ENCODE measurements at regions not wholly inside any gene's neighbourhood (a gene's known extent, or its start where the extent isn't known, plus 50 kb on each side); places are given as distances from the start of the nearest gene placed in this dataset.

- TF ChIP-seq, protein P1, sequence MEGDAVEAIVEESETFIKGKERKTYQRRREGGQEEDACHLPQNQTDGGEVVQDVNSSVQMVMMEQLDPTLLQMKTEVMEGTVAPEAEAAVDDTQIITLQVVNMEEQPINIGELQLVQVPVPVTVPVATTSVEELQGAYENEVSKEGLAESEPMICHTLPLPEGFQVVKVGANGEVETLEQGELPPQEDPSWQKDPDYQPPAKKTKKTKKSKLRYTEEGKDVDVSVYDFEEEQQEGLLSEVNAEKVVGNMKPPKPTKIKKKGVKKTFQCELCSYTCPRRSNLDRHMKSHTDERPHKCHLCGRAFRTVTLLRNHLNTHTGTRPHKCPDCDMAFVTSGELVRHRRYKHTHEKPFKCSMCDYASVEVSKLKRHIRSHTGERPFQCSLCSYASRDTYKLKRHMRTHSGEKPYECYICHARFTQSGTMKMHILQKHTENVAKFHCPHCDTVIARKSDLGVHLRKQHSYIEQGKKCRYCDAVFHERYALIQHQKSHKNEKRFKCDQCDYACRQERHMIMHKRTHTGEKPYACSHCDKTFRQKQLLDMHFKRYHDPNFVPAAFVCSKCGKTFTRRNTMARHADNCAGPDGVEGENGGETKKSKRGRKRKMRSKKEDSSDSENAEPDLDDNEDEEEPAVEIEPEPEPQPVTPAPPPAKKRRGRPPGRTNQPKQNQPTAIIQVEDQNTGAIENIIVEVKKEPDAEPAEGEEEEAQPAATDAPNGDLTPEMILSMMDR (IDR thresholded peaks at IDR 0.05; ENCODE audit: poor library complexity, severe bottlenecking): no peak
- TF ChIP-seq TAF1 (IDR thresholded peaks at IDR 0.05; ENCODE audit: low read depth) (no peak), EZH2 (IDR thresholded peaks at IDR 0.05; ENCODE audit: borderline replicate concordance, insufficient read depth, low read length, poor library complexity, severe bottlenecking) (no peak), POLR2AphosphoS5 (IDR thresholded peaks at IDR 0.05) (no peak)
These were observed 372.2 kb downstream of the DIPK2A start for GRCh38 chr3:144343777-144344176.
